ENCODE measurements at regions not wholly inside any gene's neighbourhood (a gene's known extent, or its start where the extent isn't known, plus 50 kb on each side); places are given as distances from the start of the nearest gene placed in this dataset.
"Not testable (repeated sequence)": the region's sequence is repeated elsewhere in the genome, so short reads cannot be mapped to it uniquely, and the experiment has no call there.

- no peak for DNase-seq
Measured at GRCh38 chr6:6873778-6874177, 234.0 kb upstream of the RREB1 start.

- DNase-seq = no peak
Measured at GRCh38 chr6:6875818-6876470, 231.8 kb upstream of the RREB1 start.

- not testable (repeated sequence) for DNase-seq
Measured at GRCh38 chr6:6877792-6878191, 230.0 kb upstream of the RREB1 start.

- DNase-seq = no peak
Measured at GRCh38 chr6:6878887-6879585, 228.7 kb upstream of the RREB1 start.

- DNase-seq = not testable (repeated sequence)
Measured at GRCh38 chr6:6879586-6879974, 228.2 kb upstream of the RREB1 start.

- no peak for DNase-seq
Measured at GRCh38 chr6:6880745-6881437, 226.9 kb upstream of the RREB1 start.

GRCh38 chr6:6881438-6882225 is 226.1 kb upstream of the RREB1 start:
- no peak for DNase-seq

GRCh38 chr6:6882592-6882991 is 225.2 kb upstream of the RREB1 start:
- no peak for DNase-seq

- peak; percentile 4 for DNase-seq
Measured at GRCh38 chr6:6883011-6883410, 224.8 kb upstream of the RREB1 start.

- DNase-seq = no peak
Measured at GRCh38 chr6:6884193-6884627, 223.6 kb upstream of the RREB1 start.

- DNase-seq = peak; percentile 24
Measured at GRCh38 chr6:6884916-6885315, 222.8 kb upstream of the RREB1 start.

- peak; percentile 36 for DNase-seq
Measured at GRCh38 chr6:6885521-6886170, 222.1 kb upstream of the RREB1 start.

- peak; percentile 49 for DNase-seq
Measured at GRCh38 chr6:6886171-6886885, 221.4 kb upstream of the RREB1 start.

- DNase-seq = no peak
Measured at GRCh38 chr6:6886886-6887285, 220.9 kb upstream of the RREB1 start.

- peak; percentile 16 for DNase-seq
Measured at GRCh38 chr6:6889601-6890000, 218.2 kb upstream of the RREB1 start.

- no peak for DNase-seq
Measured at GRCh38 chr6:6890400-6890858, 217.3 kb upstream of the RREB1 start.

GRCh38 chr6:6891125-6891721 is 216.5 kb upstream of the RREB1 start:
- no peak for DNase-seq

- DNase-seq = no peak
Measured at GRCh38 chr6:6891949-6892461, 215.8 kb upstream of the RREB1 start.

GRCh38 chr6:6892744-6893583 is 214.8 kb upstream of the RREB1 start:
- no peak for DNase-seq

- DNase-seq = no peak
Measured at GRCh38 chr6:6893701-6894100, 214.1 kb upstream of the RREB1 start.

Data from right forelimb (tissue), 1 donor.